Smooth muscle cell (in vitro differentiated cells): ENCODE measurements at regions not wholly inside any gene's neighbourhood (a gene's known extent, or its start where the extent isn't known, plus 50 kb on each side); places are given as distances from the start of the nearest gene placed in this dataset.
"Not testable (repeated sequence)": the region's sequence is repeated elsewhere in the genome, so short reads cannot be mapped to it uniquely, and the experiment has no call there.

Experiments used
- DNase-seq: peaks from one replicate; lab custom pipeline; 2025; ENCODE audit not compliant: unreplicated experiment; lab: John Stamatoyannopoulos, UW
- H2AFZ ChIP-seq: fragments of 200-600 bp; sonication (generic); 2 replicates; pipeline ENCODE4 v1.6.0; 2016; ENCODE audit warnings: antibody characterized with exemption, low read depth, mild to moderate bottlenecking
- H3F3A ChIP-seq: fragments of 200-600 bp; sonication (generic); 2 replicates; pipeline ENCODE4 v1.6.0; 2017; ENCODE audit warnings: antibody characterized with exemption, low read depth
- H3K27ac ChIP-seq: fragments of 200-600 bp; sonication (generic); 2 replicates; pipeline ENCODE4 v1.5.1; 2016; ENCODE audit warnings: low read depth, mild to moderate bottlenecking
- H3K27me3 ChIP-seq: fragments of 200-600 bp; sonication (generic); 2 replicates; pipeline ENCODE4 v1.6.1; 2016; ENCODE audit warnings: low read depth, mild to moderate bottlenecking
- H3K36me3 ChIP-seq: fragments of 200-600 bp; sonication (generic); 2 replicates; pipeline ENCODE4 v1.5.1; 2016; ENCODE audit warnings: low read depth
- H3K4me1 ChIP-seq: fragments of 200-600 bp; sonication (generic); 2 replicates; pipeline ENCODE4 v1.5.1; 2016; ENCODE audit warnings: low read depth
- H3K4me2 ChIP-seq: fragments of 200-600 bp; sonication (generic); 2 replicates; pipeline ENCODE4 v1.6.0; 2016; ENCODE audit warnings: mild to moderate bottlenecking
- H3K4me3 ChIP-seq: fragments of 200-600 bp; sonication (generic); 2 replicates; pipeline ENCODE4 v1.5.1; 2016; ENCODE audit warnings: mild to moderate bottlenecking
- H3K79me2 ChIP-seq: fragments of 200-600 bp; sonication (generic); 2 replicates; pipeline ENCODE4 v1.6.0; 2016; ENCODE audit warnings: low read depth, mild to moderate bottlenecking
- H3K9ac ChIP-seq: fragments of 200-600 bp; sonication (generic); 2 replicates; pipeline ENCODE4 v1.6.0; 2016; ENCODE audit warnings: low read depth
- H3K9me3 ChIP-seq: fragments of 200-600 bp; sonication (generic); replicated peaks from 2 replicates; pipeline ENCODE4 v1.5.1; 2016; ENCODE audit warnings: low read depth
- H4K20me1 ChIP-seq: fragments of 200-600 bp; sonication (generic); 2 replicates; pipeline ENCODE4 v1.6.0; 2016; ENCODE audit warnings: low read depth
- CTCF ChIP-seq: fragments of 200-600 bp; sonication (generic); IDR thresholded peaks from 2 replicates; pipeline ENCODE4 v1.5.1; 2017; ENCODE audit warnings: borderline replicate concordance, mild to moderate bottlenecking, antibody characterized with exemption; ENCODE audit not compliant: insufficient read depth, poor library complexity, severe bottlenecking
- WGBS: methylation state at CpG from one replicate; pipeline ENCODE4 v1.1.7; 2016; ENCODE audit warnings: low lambda C conversion rate; 5-methylcytosine and 5-hydroxymethylcytosine counted together

DNA sequence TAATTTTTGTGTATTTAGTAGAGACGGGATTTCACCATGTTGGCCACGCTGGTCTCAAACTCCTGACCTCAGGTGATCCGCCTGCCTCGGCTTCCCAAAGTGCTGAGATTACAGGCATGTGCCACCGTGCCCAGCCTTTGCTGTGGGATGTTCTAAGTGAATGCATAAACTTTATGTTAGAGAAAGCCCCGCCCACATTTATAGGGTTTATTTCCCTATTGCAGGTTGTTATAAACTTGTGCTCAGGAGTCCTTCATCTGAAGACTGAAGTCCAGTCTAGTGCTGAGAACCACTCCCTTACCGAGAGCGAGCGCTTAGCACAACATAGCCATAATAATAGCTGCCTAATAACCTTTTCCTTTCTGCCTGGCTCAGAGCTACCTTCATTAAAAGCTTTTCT lies 75.4 kb upstream of the ZNF217 start:
- DNase-seq: no peak
- Histone ChIP-seq H2AFZ (no peak overlapping the region), H3K27ac (no peak overlapping the region), H4K20me1 (no peaks in the 10 kb centered on the region), H3K4me2 (no peak overlapping the region), H3K79me2 (no peaks in the 10 kb centered on the region), H3K9ac (no peak overlapping the region), H3K4me3 (no peak overlapping the region), H3F3A (peaks cover 6% of the 10 kb centered on the region), H3K9me3 (no peaks in the 10 kb centered on the region), H3K36me3 (no peaks in the 10 kb centered on the region), H3K27me3 (no peaks in the 10 kb centered on the region), H3K4me1 (no peaks in the 10 kb centered on the region)
- 92% methylated on average over 9 of the region's 9 CpGs for WGBS
- no peak for TF ChIP-seq CTCF

DNA sequence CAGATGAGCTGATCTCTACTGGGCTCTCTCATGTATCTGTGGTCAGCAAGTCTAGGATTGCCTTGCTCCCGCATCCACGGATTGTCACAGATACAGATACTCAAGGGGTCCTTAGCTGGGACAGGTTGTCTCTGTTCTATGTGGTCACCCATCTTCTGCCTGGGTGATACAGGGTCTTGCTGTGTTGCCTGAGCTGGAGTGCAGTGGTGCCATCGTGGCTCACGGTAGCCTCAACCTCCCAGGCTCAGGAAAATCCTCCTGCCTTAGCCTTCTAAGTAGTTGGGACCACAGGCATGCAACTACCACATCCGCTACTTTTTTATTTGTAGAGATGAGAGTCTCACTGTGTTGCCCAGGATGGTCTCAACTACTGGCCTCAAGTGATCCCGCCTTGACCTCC lies 72.5 kb upstream of the ZNF217 start:
- H3K79me2 ChIP-seq: no peaks in the 10 kb centered on the region
- no peaks in the 10 kb centered on the region for H3K27me3 ChIP-seq
- no peak overlapping the region for H3K4me3 ChIP-seq
- DNase-seq: no peak
- no peak overlapping the region for H2AFZ ChIP-seq
- no peaks in the 10 kb centered on the region for H4K20me1 ChIP-seq
- WGBS: 95% methylated on average over 6 of the region's 6 CpGs
- H3K27ac ChIP-seq: no peak overlapping the region
- no peaks in the 10 kb centered on the region for H3F3A ChIP-seq
- no peak for TF ChIP-seq CTCF
- H3K4me1 ChIP-seq: peaks cover 7% of the 10 kb centered on the region
- no peak overlapping the region for H3K9ac ChIP-seq
- H3K36me3 ChIP-seq: no peaks in the 10 kb centered on the region
- H3K9me3 ChIP-seq: no peaks in the 10 kb centered on the region
- H3K4me2 ChIP-seq: no peak overlapping the region

DNA sequence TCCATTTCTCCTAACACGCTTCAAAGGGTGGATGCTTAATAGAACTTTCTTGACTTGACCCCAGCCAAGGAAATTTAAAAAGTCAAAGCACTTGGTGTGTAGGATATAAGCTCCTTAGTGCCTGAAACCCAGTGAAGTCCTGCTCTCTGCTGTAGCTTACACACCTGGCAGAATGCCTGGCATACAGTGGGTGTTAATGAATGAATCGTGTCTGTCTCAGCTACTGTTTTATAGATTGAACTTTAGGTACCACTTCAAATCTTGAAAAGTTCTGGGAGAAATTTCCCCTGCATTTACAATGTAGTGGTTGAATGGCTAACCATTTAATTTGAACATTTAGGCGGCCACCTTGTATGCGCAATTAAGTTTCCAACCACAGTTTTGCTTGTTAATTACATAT lies 70.5 kb upstream of the ZNF217 start:
- 90% methylated on average over 4 of the region's 4 CpGs for WGBS

DNA sequence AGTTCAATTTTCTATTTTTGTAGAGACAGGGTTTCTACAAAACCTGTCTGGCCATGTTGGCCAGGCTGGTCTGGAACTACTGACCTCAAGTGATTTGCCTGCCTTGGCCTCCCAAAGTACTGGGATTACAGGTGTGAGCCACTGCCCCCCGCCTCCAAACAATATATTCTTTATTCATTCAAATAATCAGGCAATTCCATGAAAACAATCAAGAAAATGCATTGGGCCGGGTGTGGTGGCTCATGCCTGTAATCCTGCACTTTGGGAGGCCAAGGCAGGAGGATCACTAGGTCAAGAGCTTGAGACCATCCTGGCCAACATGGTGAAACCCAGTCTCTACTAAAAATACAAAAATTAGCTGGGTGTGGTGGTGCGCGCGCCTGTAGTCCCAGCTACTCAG lies 69.9 kb upstream of the ZNF217 start:
- H3K4me1 ChIP-seq: peaks cover 18% of the 10 kb centered on the region
- DNase-seq, H3F3A ChIP-seq, H3K4me2 ChIP-seq, H3K9me3 ChIP-seq, H3K36me3 ChIP-seq, H2AFZ ChIP-seq, H3K4me3 ChIP-seq, H3K27ac ChIP-seq, H3K27me3 ChIP-seq, H4K20me1 ChIP-seq, H3K9ac ChIP-seq, H3K79me2 ChIP-seq: not testable (repeated sequence)
- WGBS: over 99% methylated on average over 5 of the region's 5 CpGs

More for the DNA sequence above, 70.5 kb upstream of the ZNF217 start:
- Histone ChIP-seq H3K27me3 (no peaks in the 10 kb centered on the region), H4K20me1 (no peaks in the 10 kb centered on the region), H3F3A (peaks cover 6% of the 10 kb centered on the region), H3K36me3 (no peaks in the 10 kb centered on the region), H3K4me1 (peaks cover 18% of the 10 kb centered on the region), H3K9me3 (no peaks in the 10 kb centered on the region), H2AFZ (no peak overlapping the region), H3K79me2 (no peaks in the 10 kb centered on the region), H3K9ac (no peak overlapping the region), H3K27ac (no peak overlapping the region), H3K4me2 (no peak overlapping the region), H3K4me3 (no peak overlapping the region)
- DNase-seq: no peak
- TF ChIP-seq CTCF: no peak
